GM18498 (cell line): ENCODE measurements at regions not wholly inside any gene's neighbourhood (a gene's known extent, or its start where the extent isn't known, plus 50 kb on each side); places are given as distances from the start of the nearest gene placed in this dataset.

Source experiments
- ATAC-seq: cut with Tn5 transposase; IDR thresholded peaks from one replicate; pipeline ENCODE4 v1.9.1; 2021; ENCODE audit warnings: mild to moderate bottlenecking, moderate library complexity; ENCODE audit not compliant: unreplicated experiment

GRCh38 chr14:58836303-58836974 is 198.7 kb downstream of the DACT1 start:
- ATAC-seq, result no peak

GRCh38 chr14:58839233-58839632 is 201.5 kb downstream of the DACT1 start:
- ATAC-seq, result no peak

DNA sequence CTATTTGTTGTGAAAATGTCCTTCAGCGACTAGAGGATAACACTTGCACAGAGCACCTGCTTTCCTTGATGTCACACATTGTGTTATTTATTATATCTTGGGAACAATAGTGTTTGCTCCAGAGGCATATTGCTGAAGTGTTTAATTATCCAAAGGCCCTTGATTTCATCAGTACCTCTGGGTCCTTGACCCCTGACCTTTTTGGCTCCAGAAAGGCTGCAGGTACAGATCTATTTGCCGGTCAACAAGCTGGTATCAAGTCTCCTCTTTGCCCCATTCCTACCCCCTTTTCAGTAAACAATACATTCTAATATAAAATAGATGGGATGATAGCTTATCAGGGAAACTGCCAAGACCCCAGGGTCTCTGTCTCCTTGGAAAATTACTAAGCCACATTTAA is 206.8 kb downstream of the DACT1 start:
- no peak for ATAC-seq

DNA sequence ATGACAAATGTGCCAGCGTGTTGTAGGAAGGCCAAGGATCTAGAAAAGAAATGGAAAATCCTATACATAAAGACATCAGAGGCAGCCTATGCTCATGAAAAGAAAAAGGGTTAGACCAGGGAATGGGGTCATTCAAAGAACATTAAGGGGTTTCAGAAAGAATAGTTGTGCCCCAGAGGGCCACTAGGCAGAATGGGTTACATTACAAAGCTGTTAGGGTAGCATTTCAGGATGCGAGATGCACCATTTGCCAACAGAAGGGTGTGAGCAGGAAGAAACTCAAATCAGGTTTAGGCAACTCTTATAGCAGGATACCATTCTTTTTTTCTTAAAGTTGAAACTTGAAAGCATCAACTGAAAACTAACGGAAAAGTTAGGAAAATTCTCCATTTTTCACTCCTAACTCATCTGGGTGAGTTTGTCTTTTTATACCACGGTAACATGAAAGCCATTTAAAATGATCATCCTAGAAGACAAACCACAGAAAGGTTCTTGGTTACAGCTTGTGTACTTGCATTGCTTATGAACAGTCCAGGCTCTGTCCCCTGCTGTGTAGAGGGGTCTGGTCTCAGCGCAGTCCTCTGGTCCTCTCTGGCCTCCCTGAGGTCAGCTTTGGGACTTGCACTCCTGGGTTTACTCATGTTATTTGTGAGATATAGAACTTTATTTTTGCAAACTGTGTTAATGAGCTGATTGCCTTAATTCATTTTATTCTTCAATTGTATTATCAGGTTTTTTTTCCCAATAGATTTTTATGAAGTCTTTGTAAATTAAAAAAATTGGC is 209.1 kb downstream of the DACT1 start:
- no peak for ATAC-seq

- ATAC-seq, result no peak
Observed at GRCh38 chr14:58848365-58848764, 210.6 kb downstream of the DACT1 start.

GRCh38 chr14:58849601-58850000 is 211.8 kb downstream of the DACT1 start:
- ATAC-seq, result no peak

DNA sequence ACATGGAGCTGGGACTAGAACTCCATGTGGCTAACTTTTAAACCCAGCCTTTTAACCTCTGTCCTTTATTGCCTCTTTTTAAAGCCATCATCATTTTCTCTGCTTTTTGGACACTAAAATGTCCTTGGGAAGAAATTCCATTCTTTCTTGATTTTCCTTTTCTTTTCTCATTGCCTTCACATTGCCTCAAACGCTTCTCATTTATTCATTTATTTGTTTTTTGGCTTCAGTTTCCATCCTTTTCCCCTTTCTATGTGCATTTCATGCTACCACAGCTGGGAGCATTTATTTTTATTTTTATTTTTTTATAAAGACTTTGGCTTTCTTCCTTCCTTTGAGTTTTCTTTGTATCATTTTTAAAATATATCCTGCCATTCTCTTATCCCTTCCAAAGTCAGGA is 212.2 kb downstream of the DACT1 start:
- no peak for ATAC-seq

DNA sequence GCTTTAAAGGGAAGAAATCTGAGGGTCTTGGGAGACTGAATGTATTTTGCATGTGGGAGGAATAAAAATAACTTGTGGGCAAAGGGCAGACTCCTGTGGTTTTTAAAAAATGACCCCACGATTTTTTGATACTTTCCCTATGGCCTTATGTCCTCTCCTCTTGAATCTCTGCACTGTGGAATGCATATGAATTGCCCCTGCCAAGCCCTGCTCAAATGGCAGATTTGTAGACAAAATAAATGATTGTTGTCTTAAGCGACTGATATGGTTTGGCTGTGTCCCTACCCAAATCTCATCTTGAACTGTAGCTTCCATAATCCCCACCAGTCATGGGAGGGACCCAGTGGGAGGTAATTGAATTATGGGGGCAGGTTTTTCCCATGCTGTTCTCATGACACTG is 223.8 kb downstream of the DACT1 start:
- no peak for ATAC-seq

- ATAC-seq, result no peak
Observed at GRCh38 chr14:58862416-58863160, 224.8 kb downstream of the DACT1 start.

- no peak for ATAC-seq
Observed at GRCh38 chr14:58863661-58864345, 226.0 kb downstream of the DACT1 start.

DNA sequence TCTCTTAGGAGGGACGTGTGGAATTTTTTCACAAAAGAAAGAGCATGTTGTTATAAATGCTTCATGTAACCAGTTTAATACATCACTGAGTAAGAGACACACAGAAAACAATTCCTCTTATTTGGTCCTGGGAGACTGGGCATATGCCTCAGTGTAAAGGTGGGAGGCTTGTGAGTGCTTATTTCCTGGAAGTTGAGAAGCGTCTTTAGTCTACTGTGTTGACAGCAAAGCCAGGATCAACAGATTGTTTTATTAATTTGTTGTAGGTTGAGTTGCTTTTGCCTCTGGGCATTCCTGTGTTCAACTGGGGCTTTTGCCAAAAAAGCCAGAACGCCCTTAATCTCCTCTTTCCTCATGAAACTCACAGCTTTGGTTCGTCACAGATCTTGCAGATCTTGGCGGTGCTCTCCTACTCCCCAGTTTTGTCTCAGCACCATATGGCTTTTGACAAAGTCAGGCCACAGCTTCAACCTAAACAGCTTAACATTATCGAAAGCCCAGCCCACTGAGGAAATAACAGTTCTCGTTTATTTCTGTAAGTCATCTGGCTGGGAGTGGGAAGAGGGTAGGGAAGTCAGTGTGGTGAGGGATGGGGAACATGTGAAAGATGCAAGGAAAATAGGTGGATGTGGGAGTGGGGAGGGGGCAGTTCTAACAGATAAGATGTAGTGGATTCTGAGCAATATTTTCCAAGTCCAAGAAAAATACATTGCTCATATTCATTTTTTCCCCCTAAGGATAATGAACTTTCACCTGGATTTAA is 227.2 kb downstream of the DACT1 start:
- ATAC-seq, result no peak

DNA sequence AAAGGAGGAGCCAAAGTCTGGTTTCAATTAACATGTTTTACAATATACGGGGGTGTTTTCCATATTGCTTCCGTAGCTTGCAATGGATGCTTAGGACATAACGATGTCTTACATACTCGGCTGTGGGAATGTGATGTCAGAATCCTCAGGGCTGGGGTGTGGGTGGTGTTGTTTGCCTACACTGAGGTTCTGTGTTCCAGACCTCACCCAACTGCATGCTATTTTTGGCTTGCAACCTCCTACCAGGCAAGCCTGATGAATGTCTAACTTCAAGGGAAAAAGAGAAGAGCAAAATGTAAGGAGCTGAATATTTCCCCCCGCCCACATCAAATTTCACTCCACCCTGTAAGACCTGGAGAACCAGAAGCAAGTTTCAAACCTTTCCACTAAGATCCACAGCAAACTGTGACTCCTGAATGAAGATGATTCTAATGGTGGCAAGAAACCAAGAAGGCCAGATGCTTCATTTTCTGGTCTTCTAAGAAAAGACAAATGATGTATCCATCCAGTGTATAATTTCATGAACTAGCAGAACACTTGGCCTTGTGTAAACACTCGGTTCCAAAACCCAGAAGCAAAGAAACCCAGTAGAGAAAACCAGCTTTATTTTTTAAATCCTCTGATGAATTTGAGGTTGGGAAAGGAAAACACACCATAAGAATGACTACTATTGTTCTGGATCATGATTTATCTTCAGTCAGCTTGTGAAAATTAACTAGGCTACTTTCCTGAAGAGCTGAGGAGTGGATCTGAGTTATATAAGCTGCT is 227.9 kb downstream of the DACT1 start:
- ATAC-seq, result no peak

DNA sequence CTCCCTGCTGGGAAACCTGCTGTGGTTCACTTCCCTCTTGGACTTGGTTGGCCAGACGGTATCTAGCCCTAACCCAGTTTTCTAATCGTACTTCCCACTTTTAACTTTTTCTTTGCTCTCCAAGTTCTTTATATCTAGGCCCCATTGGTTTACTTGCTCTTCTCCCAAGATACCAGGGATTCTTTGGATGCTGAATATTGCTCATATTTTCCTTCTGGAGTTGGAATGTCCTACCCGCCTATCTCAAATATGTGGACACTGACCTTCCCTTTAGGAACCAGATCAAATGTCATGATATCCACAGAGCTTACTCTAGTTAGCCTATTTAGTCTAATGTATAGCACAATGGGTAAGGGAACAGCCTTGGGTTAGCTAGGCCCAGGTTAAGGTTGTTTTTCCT is 228.6 kb downstream of the DACT1 start:
- ATAC-seq, result no peak

DNA sequence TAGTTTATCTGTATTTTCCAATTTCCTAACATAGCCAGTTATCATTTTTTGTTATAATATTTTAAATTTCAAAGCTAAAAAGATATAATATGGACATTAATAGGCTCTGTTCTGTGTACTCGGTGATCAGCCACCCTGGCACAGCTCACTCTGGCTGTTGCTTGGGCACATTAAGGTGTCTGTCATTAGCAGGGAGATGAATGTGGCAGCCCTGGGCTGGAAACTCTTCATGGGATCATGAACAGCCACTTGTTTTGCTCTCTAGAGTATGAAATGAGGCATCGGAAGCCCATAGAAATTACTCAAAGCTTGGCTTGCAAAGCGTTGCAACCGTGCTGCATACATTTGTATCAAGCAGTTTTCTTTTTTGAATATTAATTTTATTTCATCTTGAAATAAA is 233.2 kb downstream of the DACT1 start:
- no peak for ATAC-seq

DNA sequence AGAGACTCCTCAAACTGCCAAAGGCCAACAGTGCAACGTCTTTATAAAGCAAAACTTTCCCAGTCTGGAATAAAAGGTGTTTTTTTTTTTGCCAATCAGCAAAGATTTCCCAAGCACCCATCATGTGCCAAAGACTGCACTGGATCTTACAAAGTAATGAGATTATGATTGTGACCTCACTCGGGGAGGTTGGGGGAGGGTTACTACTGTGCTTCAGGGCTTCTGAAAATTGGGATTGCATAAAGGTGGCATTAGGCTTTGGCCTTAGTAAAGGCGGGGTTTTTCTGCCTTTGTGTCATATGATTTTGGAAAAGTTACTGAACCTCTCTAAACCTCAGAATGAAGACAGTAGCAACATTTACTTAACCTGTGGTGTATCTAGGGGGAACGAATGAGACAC is 233.8 kb downstream of the DACT1 start:
- no peak for ATAC-seq

DNA sequence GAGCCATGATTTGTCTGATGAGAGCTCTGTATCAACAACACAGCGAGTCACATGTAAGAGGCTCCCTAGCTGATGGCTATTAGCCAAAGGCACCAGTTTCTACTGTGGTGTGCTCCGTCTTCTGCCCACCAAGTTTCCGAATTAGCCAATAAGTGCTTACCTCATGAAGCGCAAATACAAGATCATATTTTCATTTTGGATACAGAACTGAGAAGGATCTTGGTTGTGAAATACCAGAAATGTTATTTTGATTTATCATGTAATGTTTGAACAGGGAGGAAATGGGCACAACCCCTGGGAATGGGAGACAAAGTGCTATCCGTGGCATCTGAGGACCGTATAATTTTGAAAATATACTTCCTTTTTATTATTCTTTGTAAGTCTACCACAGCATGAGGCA is 234.3 kb downstream of the DACT1 start:
- no peak for ATAC-seq

GRCh38 chr14:58873228-58873953 is 235.6 kb downstream of the DACT1 start:
- ATAC-seq, result no peak

DNA sequence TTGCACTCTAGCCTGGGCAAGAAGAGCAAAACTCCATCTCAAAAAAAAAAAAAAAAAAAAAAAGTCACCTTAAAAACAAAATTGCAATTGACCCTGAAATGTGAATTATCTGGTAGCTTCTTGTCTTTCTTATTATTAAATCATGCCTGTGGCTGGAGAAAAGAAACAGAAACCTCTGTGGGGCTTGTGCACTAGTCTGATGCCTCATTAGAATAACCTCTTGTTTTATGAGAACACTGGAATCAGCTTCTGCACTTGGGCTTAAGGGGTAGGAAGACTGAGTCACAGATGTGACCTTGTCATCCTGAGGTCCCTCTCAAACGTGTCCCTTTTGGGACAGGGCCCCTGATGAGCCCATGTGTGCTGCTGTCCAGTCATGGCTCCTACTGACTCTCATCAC is 237.9 kb downstream of the DACT1 start:
- peak; percentile 51 for ATAC-seq

DNA sequence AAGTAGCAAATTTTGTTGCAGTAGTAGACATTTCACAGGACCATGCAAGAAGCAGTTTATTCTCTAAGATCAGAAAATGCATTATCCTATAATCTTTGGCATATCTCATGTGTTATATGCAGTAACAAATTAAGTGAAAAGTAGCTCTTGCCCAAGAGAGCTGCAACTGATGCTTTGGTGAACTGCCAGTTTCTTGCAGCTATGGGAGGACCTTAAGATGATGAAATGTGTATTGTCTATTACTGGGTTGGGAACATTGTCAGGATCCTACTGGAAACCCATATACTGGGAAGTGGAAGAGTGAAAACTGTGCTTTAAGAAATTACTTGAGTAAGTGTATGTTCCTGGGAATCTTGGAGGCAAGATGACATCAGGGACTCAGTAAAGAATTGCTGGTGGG is 238.8 kb downstream of the DACT1 start:
- no peak for ATAC-seq
